ENCODE measurements at regions not wholly inside any gene's neighbourhood (a gene's known extent, or its start where the extent isn't known, plus 50 kb on each side); places are given as distances from the start of the nearest gene placed in this dataset.
"Not testable (repeated sequence)": the region's sequence is repeated elsewhere in the genome, so short reads cannot be mapped to it uniquely, and the experiment has no call there.

DNA sequence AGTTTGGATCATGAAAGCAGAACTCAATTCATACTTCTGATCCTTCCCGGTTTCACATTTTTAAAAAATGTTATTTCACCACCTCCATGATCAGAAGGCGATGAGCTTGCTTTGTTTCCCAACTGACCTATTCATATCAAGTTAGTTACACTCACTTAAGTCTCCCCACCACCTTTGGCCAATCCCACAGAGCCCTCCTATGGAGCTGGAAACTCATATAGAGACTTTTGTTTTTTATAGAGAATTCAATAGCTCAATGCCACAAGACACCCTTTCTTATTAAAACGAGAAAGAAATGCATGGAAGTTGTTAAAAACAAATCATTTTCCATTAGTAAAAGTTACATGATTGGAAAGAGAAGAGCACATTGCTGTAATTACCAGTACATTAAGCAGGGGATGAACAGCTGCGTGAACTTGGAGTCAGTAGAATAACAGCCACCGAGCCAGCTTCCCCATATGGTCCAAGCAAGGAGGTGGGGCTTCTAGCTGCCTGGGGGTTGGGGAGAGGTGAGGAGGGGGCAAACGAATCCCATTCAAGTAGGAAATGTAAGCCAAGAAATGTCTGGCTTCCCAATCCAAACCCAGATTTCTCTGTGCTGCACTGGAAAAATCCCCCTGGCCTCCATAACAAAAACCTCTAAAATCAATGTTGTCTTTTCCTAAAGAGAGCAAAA lies 614.5 kb downstream of the IRS1 start:
- no peak for DNase-seq (ENCODE audit: extremely low read depth in 1 of 2, low read depth in 1 of 2)

DNA sequence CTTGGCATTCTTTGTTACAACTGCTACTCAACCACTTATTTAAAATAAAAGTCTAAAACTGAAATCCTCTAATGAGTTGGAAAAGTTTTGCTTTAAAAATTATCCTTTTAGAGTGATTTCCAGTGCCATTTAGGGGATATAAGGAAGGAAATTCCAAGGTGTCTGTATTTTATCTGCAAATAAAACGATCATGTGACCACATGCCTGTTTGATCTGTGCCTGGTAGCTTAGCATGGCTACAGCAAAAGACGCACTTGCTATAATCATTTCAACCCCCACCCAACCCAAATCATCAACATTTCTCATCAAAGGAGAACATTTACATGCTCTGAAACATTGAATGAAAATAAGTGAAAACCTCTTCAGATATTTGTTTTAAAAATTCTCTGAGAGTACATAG lies 615.1 kb downstream of the IRS1 start:
- DNase-seq (ENCODE audit: extremely low read depth in 1 of 2, low read depth in 1 of 2) = no peak

DNA sequence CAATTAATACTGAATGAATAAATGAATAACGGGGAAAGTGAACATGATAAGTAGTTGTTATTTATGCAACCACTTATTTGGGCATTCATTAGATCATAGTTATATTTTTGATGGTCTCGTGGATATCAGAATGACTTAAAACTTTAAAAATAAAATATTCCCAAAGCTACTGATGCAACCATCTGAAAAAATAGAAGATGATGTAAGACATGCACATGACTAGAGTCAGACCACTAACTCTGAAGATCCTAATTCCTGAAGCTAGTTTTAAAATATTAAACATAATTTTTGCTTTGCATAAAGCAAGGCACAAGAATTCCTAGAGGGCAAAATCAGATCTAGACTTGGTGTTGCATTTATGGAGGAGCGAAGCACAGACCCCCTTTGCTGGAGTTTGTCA lies 616.1 kb downstream of the IRS1 start:
- DNase-seq (ENCODE audit: extremely low read depth in 1 of 2, low read depth in 1 of 2) = no peak

DNA sequence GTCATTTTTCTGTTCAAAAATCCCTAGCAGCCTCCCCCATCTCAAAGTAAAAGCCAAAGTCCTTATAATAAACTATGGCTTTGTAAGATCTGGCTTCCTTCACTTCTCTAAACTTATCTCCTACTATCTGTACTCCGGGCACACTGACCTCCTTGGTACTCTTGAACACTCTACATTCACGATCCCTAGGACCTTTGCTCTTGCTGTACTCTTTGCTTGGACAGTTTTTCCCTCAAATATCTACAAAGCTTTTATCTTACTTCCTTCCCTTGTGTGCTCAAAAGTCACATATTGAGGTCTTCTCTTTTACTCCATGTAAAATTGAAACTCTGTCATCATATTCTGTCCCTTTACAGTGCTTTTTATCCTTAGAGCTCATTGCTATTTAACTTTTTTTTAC lies 616.6 kb downstream of the IRS1 start:
- no peak for DNase-seq (ENCODE audit: extremely low read depth in 1 of 2, low read depth in 1 of 2)

- DNase-seq (ENCODE audit: extremely low read depth in 1 of 2, low read depth in 1 of 2) = no peak
These were observed 617.7 kb downstream of the IRS1 start for GRCh38 chr2:226181909-226182308.

- DNase-seq (ENCODE audit: extremely low read depth in 1 of 2, low read depth in 1 of 2) = no peak
These were observed 619.2 kb downstream of the IRS1 start for GRCh38 chr2:226180281-226180884.

DNA sequence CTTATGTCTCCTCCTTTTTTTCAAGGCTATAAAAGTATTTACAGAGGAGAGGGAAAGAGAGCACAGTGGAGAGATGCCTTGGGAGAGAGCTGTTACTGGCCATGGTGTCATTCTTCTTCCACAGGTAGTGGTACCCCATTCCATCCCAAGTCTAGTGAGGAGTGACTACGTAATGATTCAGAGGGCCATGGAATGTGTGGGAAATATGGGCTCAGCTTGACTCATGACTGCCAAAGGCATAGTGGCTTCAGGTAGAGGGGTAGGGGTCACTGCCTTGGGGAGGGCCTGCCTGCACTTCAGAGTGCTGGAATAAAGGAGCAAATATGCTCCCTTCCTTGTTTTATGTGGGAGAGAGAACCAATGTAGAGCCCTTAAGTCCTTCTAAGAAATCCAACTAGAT lies 620.6 kb downstream of the IRS1 start:
- DNase-seq (ENCODE audit: extremely low read depth in 1 of 2, low read depth in 1 of 2) = no peak

- no peak for DNase-seq (ENCODE audit: extremely low read depth in 1 of 2, low read depth in 1 of 2)
These were observed 623.2 kb downstream of the IRS1 start for GRCh38 chr2:226176283-226176984.

DNA sequence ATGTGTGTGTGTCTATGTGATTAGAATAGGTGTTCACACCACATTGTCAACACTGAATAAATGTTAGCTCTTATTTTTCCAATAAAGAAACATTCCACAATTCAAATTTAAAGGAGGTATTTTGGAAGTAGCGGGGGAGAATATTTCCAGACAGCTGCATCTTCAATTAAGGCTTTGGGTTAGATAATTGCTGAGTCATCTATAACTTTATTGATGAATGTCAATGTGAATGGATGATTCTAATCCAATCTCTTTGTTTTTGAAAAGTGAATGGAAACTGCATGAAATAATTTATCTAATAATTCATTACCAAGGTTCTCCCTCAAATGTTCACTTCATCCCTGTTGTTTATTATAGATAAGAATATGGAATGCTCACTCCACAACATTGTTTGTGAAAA lies 625.2 kb downstream of the IRS1 start:
- no peak for DNase-seq (ENCODE audit: extremely low read depth in 1 of 2, low read depth in 1 of 2)

DNA sequence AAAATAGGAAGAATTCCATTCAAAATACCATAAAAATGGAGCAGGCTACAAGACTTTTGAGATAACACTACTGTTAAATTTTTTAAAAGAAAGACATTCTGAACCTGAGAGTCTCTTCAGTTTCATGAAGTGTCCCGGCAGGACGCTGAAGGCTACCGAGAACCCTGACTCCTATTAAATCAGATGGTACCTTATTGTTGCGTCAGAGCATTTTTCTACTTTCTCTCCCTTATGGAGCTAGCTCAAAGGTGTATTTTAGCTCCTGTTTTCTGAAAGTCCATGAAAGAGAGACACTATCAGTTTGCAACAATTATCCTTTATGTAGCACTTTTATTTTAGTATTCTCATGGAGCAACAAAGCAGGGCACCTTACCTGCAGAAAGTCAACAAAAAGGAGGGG lies 626.7 kb downstream of the IRS1 start:
- DNase-seq (ENCODE audit: extremely low read depth in 1 of 2, low read depth in 1 of 2) = no peak

DNA sequence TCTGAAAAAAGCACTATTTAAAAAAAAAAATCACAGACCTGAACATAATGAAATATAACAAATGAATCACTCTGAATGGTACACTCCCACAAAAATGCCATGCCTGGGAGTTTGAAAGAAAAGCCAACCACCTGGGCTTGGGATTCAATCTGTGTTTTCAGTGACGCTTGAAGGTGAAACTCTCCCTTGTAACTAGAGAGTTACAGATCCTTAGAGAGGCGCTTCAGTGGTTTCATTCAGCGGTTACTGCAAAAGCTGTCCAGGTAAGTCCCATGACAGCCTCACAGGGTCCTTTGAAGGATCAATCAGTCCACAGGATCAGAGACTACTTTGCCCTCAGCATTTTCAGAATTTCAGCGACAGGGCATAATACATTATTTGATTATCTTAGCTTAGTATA lies 627.3 kb downstream of the IRS1 start:
- no peak for DNase-seq (ENCODE audit: extremely low read depth in 1 of 2, low read depth in 1 of 2)

- DNase-seq (ENCODE audit: extremely low read depth in 1 of 2, low read depth in 1 of 2) = no peak
These were observed 629.7 kb downstream of the IRS1 start for GRCh38 chr2:226169751-226170581.

DNA sequence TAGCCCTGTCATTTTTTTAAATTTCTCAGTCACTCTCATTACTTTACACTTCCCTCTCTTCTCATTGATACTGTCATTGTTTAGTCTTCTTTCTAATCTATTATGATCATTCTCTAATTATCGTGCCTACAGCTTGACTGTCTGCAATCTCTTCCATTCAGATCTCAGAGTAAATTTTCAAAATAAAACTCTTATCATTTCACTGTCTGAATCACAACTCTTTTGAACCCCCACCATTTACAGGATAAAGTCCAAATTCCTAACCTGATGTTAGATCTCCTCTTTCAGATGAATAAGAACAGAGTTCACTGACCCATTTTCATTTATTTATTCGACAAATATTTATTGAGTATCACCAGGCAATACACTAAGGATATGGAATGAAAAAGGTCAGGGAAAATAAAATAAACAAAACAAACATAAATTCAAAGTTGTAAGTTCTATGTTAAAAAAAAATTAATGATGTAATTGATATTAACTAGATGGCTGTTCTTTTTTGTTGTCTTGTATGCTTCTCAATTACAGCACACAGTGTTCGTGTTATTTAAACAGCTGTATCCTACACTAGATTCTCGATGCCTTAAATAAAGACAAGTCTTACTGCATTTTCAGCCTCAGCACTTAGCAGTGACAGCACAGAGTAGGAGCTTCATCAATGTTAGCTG lies 631.0 kb downstream of the IRS1 start:
- no peak for DNase-seq (ENCODE audit: extremely low read depth in 1 of 2, low read depth in 1 of 2)

DNA sequence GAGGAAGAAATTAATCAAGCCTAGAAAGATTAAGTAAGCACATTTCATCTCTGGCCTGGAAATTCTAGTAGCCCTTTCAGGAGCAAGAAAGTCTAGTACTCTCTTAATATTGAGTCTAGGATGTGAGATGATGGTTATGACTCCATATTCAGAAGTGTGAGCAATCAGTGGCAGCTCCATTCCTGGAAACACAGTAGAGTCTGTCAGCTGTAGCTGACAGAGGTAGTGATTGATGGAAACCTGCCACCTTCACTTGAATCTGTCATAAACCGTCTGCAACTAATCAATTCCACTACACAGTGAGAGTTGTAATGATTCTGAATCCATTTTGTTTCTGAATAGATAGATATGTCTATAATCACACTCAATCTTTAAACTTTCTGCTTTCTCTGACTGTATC lies 635.1 kb downstream of the IRS1 start:
- no peak for DNase-seq (ENCODE audit: extremely low read depth in 1 of 2, low read depth in 1 of 2)

- DNase-seq (ENCODE audit: extremely low read depth in 1 of 2, low read depth in 1 of 2) = not testable (repeated sequence)
These were observed 639.0 kb downstream of the IRS1 start for GRCh38 chr2:226160617-226161016.

DNA sequence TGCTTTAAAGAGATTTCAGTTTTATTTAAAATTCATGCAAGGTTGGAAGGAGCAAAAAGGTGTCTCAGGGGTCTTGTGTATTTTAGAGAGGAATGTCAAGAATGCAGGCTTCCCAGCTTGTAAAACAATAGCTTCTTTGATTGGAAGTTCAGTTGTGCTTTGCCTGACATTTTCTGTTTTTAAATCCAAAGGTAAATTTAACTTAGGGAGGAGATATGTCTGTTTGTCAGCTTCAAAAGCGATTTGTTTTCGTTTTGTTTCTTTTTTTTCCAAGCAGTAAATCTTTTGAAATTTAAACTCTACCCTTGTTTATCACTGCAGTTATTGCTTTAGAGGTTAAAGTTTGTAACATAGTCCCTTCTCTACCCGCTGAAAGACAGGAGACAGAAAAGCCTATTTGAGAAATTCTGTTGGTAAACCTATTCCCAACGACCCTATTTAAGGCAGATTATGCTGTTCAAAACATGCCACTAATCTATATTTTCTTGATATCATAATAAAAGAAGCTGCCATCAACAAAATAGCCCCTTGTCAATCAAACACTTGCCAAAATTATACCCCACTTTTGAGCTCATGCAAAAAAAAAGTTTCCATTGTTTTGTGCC lies 639.6 kb downstream of the IRS1 start:
- no peak for DNase-seq (ENCODE audit: extremely low read depth in 1 of 2, low read depth in 1 of 2)

DNA sequence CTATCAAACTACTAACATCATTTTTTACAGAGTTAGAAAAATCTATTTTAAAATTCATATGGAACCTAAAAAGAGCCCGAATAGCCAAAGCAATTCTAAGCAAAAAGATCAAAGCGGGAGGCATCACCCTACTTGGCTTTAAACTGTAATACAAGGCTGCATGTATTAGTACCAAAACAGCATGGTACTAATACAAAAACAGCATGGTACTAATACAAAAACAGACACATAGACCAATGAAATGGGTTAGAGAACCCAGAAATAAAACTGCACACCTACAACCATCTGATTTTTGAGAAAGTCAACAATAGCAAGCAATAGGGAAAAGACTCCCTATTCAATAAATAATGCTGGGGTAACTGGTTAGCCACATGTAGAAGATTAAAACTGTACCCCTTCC lies 640.7 kb downstream of the IRS1 start:
- no peak for DNase-seq (ENCODE audit: extremely low read depth in 1 of 2, low read depth in 1 of 2)

- DNase-seq (ENCODE audit: extremely low read depth in 1 of 2, low read depth in 1 of 2) = no peak
These were observed 641.4 kb downstream of the IRS1 start for GRCh38 chr2:226158229-226158628.

DNA sequence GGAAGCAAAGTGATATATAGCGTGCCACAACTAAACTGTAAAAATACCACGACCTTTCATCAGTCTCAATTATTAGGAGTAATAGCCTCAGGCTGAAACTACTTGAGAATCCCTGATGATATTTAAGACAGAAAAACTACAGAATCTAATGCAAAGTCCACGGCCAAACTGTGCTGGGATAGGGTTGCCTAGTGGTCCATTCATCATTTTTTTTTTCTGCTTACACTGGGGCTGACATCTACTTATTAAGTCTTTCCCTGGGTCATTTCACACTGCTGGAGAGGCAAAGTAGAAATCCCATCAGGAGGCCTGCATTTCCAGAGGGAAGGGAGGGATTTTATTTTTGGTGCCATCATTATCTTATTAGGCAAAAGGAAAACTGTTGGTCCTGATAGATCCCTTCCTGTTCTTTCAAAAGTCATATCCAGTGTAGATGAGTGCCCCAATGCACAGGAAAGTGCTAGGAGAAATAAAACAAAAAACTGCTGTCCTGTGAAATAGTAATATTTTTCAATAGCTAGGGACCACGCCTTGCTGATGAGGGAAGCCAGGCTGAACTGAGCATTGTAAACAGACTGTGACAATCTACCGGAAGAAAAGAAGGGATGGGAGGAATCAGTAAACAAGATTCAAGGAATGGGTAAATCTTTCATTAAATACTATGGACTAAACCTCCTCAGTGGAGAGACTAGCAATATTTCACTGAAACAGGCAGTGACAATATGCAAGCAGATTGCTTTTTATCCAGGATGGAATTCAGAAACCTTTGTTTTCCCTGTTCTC lies 644.3 kb downstream of the IRS1 start:
- DNase-seq (ENCODE audit: extremely low read depth in 1 of 2, low read depth in 1 of 2) = no peak

GRCh38 chr2:226154610-226155009 lies 645.0 kb downstream of the IRS1 start:
- no peak for DNase-seq (ENCODE audit: extremely low read depth in 1 of 2, low read depth in 1 of 2)
